Kidney tubule cell (primary cell): ENCODE measurements at regions not wholly inside any gene's neighbourhood (a gene's known extent, or its start where the extent isn't known, plus 50 kb on each side); places are given as distances from the start of the nearest gene placed in this dataset.

ENCODE experiments used
- DNase-seq: peaks from one replicate; pipeline ENCODE4 v3.0.0-alpha.2; 2018; ENCODE audit warnings: low spot score

GRCh38 chr6:145329257-145329656 lies 406.1 kb downstream of the EPM2A start:
- no peak for DNase-seq

GRCh38 chr6:145331066-145331465 lies 404.3 kb downstream of the EPM2A start:
- no peak for DNase-seq

GRCh38 chr6:145332011-145332410 lies 403.3 kb downstream of the EPM2A start:
- DNase-seq, result no peak

GRCh38 chr6:145336119-145336518 lies 399.2 kb downstream of the EPM2A start:
- DNase-seq, result no peak

GRCh38 chr6:145339089-145339488 lies 396.2 kb downstream of the EPM2A start:
- no peak for DNase-seq

GRCh38 chr6:145340256-145340655 lies 395.1 kb downstream of the EPM2A start:
- no peak for DNase-seq

- no peak for DNase-seq
Measured at GRCh38 chr6:145345094-145345493, 390.2 kb downstream of the EPM2A start.

GRCh38 chr6:145347216-145347615 lies 388.1 kb downstream of the EPM2A start:
- DNase-seq, result no peak

GRCh38 chr6:145349950-145350510 lies 385.3 kb downstream of the EPM2A start:
- no peak for DNase-seq

GRCh38 chr6:145350928-145351327 lies 384.4 kb downstream of the EPM2A start:
- DNase-seq, result no peak

- DNase-seq, result no peak
Measured at GRCh38 chr6:145352382-145353080, 382.8 kb downstream of the EPM2A start.

- no peak for DNase-seq
Measured at GRCh38 chr6:145360865-145361264, 374.5 kb downstream of the EPM2A start.

GRCh38 chr6:145367149-145367548 lies 368.2 kb downstream of the EPM2A start:
- DNase-seq, result no peak

- DNase-seq, result no peak
Measured at GRCh38 chr6:145368075-145368474, 367.2 kb downstream of the EPM2A start.

GRCh38 chr6:145370559-145370958 lies 364.8 kb downstream of the EPM2A start:
- DNase-seq, result no peak

- DNase-seq, result peak; percentile 20
Measured at GRCh38 chr6:145372671-145373151, 362.6 kb downstream of the EPM2A start.

- DNase-seq, result no peak
Measured at GRCh38 chr6:145373826-145374225, 361.5 kb downstream of the EPM2A start.

- DNase-seq, result no peak
Measured at GRCh38 chr6:145374570-145374969, 360.8 kb downstream of the EPM2A start.

GRCh38 chr6:145375502-145375901 lies 359.8 kb downstream of the EPM2A start:
- no peak for DNase-seq

GRCh38 chr6:145380186-145380585 lies 355.1 kb downstream of the EPM2A start:
- DNase-seq, result no peak

GRCh38 chr6:145381941-145382340 lies 353.4 kb downstream of the EPM2A start:
- no peak for DNase-seq

GRCh38 chr6:145383428-145383827 lies 351.9 kb downstream of the EPM2A start:
- DNase-seq, result no peak

GRCh38 chr6:145384503-145384902 lies 350.8 kb downstream of the EPM2A start:
- no peak for DNase-seq

- no peak for DNase-seq
Measured at GRCh38 chr6:145396499-145396898, 338.8 kb downstream of the EPM2A start.
